WI38 (cell line): ENCODE measurements at regions not wholly inside any gene's neighbourhood (a gene's known extent, or its start where the extent isn't known, plus 50 kb on each side); places are given as distances from the start of the nearest gene placed in this dataset.
A peak's percentile ranks its signal among the peaks of the same experiment; 100 is the strongest.

Experiments used
- H3K4me3 ChIP-seq: 2 replicates; pipeline ENCODE4 v1.5.1; 2011; ENCODE audit warnings: low read depth, mild to moderate bottlenecking, control low read depth, low read length
- TF ChIP-seq, protein P1 (sequence below): IDR thresholded peaks from 2 replicates; pipeline ENCODE4 v1.5.1; 2012; ENCODE audit warnings: low read depth, mild to moderate bottlenecking, control low read depth, low read length

DNA sequence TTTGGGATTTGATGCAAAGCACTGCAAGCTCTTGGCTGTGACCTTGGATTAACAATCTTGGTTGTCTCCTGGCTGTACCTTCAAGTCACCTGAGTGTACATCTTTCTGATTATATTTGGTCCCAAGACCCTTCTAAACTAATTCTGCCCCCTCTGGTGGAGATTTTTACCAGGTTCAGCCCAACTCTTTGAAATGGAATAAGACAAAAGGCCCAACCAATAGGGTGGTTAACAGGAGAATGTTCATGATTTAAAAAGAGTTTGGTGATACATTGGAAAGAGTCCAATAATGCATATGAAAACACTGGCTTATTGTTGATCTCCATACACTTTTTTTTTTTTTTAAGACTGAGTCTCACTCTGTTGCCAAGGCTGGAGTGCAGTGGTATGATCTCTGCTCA is 77.5 kb upstream of the CD83 start:
- TF ChIP-seq, protein P1, sequence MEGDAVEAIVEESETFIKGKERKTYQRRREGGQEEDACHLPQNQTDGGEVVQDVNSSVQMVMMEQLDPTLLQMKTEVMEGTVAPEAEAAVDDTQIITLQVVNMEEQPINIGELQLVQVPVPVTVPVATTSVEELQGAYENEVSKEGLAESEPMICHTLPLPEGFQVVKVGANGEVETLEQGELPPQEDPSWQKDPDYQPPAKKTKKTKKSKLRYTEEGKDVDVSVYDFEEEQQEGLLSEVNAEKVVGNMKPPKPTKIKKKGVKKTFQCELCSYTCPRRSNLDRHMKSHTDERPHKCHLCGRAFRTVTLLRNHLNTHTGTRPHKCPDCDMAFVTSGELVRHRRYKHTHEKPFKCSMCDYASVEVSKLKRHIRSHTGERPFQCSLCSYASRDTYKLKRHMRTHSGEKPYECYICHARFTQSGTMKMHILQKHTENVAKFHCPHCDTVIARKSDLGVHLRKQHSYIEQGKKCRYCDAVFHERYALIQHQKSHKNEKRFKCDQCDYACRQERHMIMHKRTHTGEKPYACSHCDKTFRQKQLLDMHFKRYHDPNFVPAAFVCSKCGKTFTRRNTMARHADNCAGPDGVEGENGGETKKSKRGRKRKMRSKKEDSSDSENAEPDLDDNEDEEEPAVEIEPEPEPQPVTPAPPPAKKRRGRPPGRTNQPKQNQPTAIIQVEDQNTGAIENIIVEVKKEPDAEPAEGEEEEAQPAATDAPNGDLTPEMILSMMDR, result no peak

DNA sequence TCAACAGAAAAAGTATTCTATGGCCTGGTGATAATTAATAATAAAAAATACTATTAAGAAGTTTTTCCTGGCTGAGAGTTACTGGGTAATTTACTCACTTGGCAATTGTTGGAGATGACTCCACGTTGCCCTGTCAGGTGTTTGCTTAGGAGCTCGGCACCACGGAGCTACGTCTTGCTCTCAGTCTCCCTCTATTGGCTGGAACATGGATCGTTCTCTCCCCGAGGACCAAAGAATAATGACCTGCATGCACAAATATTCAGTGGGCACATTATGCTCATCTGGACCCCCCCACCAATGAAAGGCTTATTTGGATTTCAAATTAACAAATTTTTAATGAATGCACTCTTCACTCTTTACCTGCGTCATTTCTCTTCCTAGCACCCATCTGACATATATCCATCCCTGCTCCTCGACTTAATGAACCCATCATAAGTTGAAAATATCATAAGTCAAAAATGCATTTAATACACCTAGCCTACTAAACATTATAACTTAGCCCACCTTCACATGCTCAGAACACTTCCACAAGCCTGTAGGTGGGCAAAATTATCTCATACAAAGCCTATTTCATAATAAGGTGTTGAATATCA is 71.0 kb upstream of the CD83 start:
- TF ChIP-seq, protein P1, result peak; percentile 78

More for the DNA sequence above, 77.5 kb upstream of the CD83 start:
- no peak overlapping the region for H3K4me3 ChIP-seq

DNA sequence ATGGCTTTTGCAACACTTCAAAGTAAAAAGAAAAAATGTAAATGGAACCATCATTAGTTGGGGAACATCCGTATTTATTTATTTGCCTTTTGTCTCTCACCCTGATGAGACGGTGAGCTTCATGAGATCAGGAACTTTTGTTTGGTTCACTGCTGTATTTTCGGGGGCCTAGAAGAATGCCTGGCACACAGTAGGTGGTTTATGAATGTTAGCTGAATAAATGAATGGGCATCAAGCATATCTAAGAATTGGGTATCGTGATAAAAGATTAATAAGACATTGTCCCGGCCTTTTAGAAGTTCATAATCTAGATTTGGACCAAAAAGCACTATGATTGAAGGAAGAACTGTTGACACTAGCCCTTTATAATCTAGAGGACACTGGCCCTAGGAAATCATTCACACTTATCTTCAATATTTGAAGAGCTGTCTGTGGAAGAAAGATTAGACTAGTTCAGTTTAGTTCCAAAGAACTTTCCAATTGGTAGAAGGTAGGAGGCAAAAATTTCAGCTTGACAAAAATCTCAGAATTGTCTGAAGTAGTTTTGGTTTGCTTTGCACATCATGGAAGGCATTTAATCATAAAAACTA is 70.3 kb upstream of the CD83 start:
- TF ChIP-seq, protein P1, result no peak
- H3K4me3 ChIP-seq, result no peak overlapping the region

More for the DNA sequence above, 71.0 kb upstream of the CD83 start:
- H3K4me3 ChIP-seq, result no peak overlapping the region

DNA sequence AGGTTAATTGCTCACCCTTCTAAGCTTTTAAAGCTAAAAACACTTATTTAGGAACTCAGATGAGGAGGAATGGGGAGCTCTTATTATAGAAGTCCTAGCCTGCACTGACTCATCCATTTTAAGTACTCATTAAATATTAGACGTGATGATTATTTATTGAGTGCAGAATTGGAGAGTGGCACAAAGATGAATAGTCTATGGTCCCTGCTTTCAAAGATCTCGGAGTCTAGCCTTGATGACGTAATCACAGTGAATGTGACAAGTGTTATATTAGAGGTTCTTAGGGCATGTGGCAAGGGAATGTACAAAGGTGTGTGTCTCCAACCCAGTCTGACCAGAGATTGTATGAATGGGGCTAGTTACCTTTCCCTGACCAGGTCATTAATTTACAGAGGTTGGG is 68.7 kb upstream of the CD83 start:
- H3K4me3 ChIP-seq, result no peak overlapping the region
- TF ChIP-seq, protein P1, result no peak

DNA sequence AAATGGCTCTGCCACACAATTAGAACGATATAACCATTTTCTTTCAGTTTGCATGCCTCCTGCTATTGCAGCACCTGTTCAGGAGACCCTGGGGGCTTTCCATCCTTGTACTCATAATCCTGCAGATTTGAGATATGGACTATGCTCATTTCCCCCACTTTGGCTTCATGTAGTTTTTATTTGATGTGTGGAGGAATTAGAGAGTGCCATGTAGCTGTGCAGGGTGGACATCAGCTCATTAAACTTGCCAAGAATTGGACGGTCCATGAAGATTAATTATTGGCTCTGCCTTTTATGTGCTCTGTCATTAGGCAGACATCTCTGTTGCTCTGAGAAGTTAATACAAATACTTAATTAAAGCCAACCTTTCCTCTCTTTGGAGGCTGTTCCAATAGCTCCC is 66.2 kb upstream of the CD83 start:
- H3K4me3 ChIP-seq, result no peak overlapping the region
- TF ChIP-seq, protein P1, result no peak

DNA sequence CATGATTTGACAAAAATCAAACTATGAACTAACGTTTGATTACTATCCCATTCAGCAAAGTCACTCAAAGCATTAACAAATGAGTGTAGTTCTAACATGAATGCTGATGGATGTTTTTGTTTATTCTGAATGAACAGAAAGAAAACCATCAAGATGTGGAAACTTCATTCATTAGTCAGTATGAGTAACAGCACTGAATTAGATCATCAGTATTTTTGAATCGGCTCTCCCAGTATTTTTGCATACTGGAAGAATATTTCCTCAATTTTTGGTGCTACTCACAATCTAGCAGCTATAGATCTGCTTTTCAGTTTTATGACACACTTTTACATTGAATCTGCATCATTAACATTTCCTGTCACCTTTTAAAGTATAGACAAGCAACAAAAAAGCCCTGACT is 63.8 kb upstream of the CD83 start:
- TF ChIP-seq, protein P1, result no peak

DNA sequence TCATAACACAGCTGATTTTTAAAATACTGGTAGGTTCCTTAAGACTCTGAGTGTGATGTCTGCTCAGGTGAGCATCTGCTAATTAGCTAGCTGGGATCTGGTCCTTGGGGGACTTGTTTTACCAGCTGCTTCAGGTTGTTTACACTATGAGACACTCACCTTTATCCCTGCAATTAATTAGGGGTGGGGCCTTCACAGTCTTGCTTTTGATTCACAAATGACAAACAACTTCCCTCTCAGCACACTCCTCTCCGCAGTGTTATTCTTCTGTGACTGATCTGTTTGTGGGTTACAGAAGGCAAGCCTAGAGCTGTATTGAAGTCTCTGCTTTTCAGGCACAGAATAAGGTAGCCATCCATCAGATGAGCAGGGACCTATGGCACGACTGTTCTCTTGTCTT is 62.0 kb upstream of the CD83 start:
- TF ChIP-seq, protein P1, result no peak

More for the DNA sequence above, 63.8 kb upstream of the CD83 start:
- H3K4me3 ChIP-seq, result no peak overlapping the region

More for the DNA sequence above, 62.0 kb upstream of the CD83 start:
- H3K4me3 ChIP-seq, result no peak overlapping the region
